CD4-positive, alpha-beta T cell treated with Interleukin-6 for 4 hours (primary cell): ENCODE measurements at regions not wholly inside any gene's neighbourhood (a gene's known extent, or its start where the extent isn't known, plus 50 kb on each side); places are given as distances from the start of the nearest gene placed in this dataset.
A peak's percentile ranks its signal among the peaks of the same experiment; 100 is the strongest.

Experiments
- DNase-seq: peaks from one replicate; pipeline ENCODE4 v3.0.0-alpha.2; 2020; ENCODE audit warnings: mixed read lengths

GRCh38 chr3:116767726-116768125 lies 58.1 kb downstream of the TUSC7 start:
- no peak for DNase-seq

DNA sequence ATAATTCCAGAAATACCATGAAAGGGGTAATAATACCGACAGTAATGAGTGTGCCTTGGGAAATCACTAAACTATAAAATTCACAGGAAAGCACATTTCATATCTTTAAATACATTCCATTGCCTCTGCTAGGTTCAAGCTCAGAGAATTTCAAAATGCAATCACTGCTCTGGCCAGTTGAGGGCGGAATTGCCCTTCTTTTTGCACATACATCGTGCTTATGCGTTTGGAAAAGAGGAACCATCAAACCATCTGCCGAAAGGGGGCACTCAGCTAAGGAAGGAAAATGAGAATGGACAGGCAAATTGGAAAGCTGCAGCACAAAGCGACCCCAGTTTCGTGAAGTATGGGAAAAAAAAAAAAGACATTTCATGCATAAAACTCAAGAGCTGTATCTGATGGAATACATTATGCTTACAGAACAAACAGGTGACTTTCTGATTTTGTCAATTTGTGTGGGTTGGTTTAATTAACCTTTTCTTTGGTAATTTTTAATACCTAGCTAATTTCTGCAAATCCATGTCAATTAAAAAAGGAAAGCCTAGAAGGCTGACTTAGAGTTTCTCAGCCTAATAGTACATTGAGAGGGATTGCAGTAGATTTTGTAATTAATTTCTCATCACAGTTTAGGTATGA lies 61.4 kb downstream of the TUSC7 start:
- DNase-seq, result peak; percentile 3

GRCh38 chr3:116776880-116777785 lies 67.6 kb downstream of the TUSC7 start:
- DNase-seq, result no peak

DNA sequence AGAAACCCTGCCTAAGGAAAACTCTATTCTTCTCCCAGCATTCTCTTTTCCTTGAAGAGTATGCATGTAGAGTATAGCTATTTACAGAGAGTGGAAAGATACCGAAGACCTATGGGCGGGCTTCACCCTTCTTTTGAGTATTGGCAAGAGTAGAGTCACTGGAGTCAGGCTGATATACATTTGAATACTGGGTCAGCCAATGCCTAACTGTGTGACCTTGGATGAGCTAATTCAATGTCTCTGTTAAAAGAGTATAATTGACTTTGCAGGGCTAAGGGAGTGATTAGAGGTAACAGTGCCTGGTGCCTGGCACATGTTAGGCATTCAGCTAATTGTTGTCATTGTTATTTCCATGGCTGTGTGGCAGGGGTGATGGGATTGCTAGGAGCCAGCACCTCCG lies 75.6 kb downstream of the TUSC7 start:
- no peak for DNase-seq

DNA sequence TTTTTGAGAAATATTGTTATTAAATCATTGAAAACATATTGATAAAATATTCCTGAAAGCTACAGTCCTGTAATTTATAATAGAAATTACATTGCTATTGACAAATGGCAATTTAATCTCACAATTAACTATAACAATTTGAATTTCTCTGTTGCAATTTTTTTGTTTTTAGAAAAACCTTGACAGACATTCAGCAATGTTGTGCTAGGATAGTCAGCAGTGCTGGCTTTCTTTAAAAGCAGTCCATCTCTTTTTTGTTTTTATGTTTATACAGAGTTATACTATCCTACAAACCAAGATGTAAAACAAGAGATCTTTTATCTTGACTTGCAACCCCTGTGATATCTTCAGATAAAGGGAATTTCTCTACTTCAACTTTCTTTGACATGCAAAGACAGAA lies 93.1 kb downstream of the TUSC7 start:
- DNase-seq, result no peak

DNA sequence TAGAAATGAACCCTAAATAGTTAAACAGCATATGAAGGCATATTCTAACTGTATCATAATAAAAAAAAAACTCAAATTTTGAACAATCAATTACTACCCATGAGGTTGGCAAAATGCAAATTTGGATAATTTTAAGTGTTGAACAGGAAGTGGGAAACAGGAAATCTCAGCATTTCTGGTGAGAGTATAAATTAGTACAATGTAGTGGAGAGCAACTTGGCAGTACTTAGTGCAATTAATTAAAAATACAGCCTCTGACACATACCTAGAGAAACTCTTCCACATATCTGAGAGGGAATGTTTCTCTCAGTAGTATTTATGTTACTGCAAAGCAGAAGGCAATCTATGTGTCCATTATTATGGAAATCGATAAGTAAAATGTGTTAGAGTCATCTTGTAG lies 96.8 kb downstream of the TUSC7 start:
- no peak for DNase-seq

GRCh38 chr3:116808725-116809124 lies 99.1 kb downstream of the TUSC7 start:
- DNase-seq, result no peak

DNA sequence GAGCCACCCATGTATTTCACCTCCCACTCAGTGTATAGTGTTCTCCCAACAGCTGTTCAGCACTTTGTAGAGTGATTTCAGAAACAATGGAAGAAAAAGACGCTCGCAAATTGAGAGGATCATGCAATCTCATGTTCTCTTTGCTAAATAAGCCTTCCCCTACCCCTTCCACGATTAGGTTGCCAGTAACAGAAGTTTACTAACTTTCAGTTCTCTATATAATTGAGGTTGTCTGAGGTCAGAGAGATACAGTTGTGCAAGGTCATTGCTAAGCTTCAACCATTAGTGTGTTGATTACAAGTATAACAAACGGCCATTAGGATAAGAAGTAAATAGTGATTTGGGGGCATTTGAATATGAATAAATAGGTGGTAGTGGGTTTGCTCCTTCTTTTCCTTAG lies 99.6 kb downstream of the TUSC7 start:
- DNase-seq, result no peak

- DNase-seq, result no peak
These were observed 102.2 kb downstream of the TUSC7 start for GRCh38 chr3:116811754-116812153.

DNA sequence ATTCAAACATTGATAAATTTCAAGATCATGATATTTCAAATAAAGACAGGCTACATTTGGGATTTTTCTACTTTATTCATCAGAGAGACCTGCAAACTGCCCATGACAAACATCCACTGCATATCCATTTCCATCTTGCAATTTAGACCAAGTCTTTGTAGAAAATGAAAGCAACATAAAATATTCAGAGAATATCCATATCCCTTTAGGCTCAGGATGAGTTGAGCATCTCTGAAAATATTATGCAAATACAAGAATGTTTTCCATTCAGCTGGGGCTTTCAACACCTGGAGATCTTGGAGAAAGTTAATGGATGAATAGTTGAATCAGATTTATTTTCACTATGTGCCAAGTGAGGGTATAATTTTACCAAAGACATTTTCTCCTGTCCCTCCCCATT lies 103.4 kb downstream of the TUSC7 start:
- DNase-seq, result no peak

DNA sequence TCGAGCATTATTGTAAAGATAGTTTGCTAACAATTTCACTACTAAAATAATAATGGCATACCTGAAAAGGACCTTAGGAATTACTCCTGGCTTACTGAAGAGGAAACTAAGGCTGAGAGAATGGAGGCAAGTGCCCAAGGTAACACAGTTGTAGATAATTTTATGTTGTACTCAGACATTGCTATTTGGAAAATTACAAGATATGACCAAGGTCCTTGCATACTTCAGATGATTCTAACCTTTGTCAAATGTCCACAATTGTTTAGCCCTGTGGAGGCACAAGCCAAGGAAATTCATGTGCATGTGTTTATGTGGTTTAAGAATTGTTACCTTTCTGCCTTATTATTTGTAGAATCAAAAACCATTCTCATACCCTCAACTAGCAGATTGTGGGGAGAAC lies 105.7 kb downstream of the TUSC7 start:
- DNase-seq, result no peak

DNA sequence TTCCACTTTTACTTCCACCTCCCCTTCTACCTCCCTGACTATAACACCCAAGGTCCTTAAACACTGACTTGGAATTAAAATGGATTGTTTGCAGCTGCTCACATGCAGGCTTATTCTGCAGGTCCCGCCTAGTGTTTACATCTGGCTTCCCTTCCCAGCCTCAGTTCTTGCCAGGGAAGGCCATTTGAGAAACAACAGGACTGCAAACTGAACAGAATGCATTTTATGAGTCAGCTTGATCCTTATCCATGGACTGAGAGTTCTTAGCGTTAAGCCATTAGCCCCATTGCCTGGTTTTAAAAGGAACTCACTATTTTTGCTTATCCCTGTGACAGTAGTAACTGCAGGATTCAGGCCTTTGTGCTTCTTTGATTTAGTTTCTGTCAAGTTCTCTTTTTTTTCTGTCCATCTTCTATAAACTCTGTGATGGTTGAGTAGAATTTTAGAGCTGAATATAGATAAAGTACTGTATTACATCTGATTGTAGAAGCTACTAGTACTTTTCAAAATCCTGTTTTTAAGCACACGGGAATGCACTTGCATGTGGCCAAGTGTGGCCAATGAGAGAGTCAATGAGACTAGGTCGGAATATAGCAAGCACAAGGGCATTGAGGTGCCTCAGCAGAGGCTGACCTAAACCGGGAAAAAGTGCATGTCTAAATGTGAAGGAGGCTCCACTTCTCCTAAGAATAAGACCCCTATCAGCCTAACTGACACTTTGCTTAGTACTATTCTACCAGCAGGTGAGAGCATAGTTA lies 106.4 kb downstream of the TUSC7 start:
- no peak for DNase-seq

DNA sequence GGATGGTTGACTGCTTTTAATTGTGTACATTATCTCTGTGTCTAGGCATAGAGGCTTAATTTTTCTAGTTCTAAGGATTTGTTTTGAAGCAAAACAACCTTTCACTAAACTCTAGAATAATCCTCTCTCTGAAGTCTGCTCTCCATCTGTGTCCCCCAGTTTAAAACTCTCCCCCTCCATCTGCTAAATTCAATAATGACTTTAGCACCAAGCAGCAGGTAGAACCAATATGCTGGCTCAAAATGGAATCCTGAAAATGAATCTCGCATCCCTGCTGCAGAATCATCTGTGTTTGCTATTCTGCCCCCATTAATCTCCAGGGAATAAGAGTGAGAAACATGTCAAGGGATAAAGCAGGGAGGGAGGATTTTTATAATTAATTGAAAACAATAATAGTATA lies 111.8 kb downstream of the TUSC7 start:
- no peak for DNase-seq

- no peak for DNase-seq
These were observed 114.6 kb downstream of the TUSC7 start for GRCh38 chr3:116824208-116824607.

DNA sequence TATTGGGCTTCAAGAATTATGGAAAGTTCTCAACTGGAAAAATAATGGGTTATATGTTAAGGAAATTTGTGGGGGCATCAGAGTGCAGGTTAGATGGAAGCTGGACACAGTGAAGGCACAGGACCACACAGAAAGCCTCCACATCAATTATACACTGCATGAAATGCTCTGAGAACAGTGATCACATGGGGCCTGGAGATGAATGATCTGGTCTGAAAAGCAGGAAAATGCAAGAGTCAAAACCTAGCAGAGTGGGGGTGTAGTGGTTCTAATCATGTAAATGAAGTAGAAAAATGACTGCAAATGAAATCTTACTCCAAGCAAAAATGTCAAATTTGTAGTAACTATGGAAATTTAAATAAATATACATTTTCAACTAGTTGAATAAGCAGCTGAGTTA lies 123.6 kb downstream of the TUSC7 start:
- DNase-seq, result no peak

DNA sequence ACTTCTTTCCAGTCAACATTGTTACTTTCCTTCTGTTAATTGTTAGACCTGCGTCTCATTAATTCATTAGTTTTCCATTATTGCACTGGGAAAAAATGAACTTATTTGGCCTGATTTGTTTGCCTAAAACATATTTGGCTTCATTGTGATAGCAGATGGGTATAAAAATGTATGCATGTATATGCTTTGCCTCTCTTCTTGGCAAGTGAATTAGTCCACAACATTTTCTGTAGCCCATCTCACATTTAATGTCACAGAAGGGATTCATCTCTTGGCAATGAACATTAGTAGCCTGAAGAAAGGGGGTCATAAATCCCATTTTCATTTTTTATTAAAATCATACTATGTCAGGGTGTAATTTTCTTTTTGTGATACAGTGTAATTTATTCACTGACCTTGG lies 125.2 kb downstream of the TUSC7 start:
- no peak for DNase-seq

- DNase-seq, result no peak
These were observed 126.1 kb downstream of the TUSC7 start for GRCh38 chr3:116835658-116836057.

GRCh38 chr3:116836286-116836685 lies 126.7 kb downstream of the TUSC7 start:
- DNase-seq, result no peak

- no peak for DNase-seq
These were observed 127.9 kb downstream of the TUSC7 start for GRCh38 chr3:116837483-116837882.

DNA sequence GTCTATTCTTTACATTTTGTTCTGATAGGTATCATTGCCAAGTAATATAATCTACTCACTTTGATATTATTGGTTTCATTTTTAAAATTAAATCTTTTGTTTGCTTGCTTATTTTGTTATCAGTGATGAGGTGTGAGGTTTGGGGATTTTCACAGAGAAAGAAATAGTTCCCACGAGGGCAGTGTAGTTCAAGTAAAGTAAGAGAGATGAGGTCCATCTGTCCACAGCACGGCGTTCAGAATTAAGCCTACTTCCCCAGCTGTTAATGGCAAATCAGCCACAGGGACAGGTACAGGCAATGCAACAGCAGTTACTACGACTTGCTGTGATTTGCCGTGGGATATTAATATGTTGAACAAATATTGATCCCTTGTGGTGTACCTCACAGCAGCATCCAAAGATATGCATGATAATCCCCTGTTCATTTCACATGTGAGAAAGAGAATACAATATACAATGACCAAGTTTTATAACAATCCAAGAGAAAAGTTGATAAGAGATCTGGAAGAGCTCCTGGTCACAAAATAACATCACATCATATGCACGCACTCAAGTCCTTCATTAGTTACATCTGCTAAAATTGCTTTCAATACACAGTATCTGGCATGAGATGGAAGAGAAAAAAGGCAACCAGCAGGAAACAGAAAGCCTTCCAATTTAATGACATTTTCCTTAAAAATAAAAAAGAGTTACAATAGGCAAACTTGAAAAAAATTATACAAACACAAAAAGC lies 131.6 kb downstream of the TUSC7 start:
- DNase-seq, result no peak

GRCh38 chr3:116842254-116842957 lies 132.8 kb downstream of the TUSC7 start:
- DNase-seq, result no peak

DNA sequence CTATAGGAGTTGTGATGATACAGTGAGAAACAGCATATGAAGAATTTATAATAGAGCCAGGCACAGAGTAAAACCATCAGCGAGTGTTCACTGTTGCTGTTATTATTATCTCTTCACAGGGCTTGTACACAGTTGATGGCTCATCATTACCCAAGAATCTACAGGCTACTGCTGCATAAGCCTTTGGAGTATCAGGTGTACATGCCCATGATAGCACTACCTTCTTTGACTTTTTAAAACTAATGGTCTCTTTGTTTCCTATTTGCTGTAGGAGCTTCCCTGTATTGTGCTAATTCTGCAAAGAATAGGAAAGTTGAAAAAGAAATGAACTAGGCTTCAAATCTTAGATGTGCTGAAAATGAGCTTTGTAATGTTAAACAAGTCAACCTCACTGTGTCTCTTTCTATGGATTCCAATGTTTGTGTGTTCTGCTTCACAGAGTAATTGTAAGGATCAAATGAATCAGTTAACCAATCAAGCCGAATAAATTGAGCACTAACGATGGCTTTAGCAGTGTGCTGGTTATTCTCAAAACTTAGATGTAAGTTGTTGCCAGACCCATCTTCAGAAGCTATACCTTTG lies 138.8 kb downstream of the TUSC7 start:
- no peak for DNase-seq
